ENCODE measurements at regions not wholly inside any gene's neighbourhood (a gene's known extent, or its start where the extent isn't known, plus 50 kb on each side); places are given as distances from the start of the nearest gene placed in this dataset.

DNA sequence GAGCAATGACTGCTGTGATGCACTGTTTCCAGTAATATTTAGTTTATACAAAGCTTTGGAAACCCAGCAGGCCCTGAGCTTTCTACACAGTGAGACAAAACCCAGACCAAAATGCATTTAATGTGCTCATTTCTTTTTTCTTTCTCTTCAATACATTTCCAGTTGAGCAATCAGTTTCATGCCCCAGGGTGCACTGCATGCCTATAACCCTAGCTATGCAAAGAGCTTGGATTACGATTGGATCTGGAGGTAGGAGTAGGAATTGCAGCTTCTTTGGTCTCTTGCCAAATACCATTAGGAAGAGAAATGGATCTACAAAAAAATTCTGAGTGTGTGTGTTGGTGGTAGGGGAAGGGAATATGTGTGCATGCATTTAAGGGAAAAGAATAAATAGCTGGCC lies 1001.4 kb downstream of the SQOR start:
- no peak for TF ChIP-seq POLR2AphosphoS5 (IDR thresholded peaks at IDR 0.05; ENCODE audit: low read depth, low read length)
- TF ChIP-seq SIN3A (IDR thresholded peaks at IDR 0.05; ENCODE audit: borderline replicate concordance, insufficient read depth, low read length) = no peak
